K562 (cell line): ENCODE measurements at regions not wholly inside any gene's neighbourhood (a gene's known extent, or its start where the extent isn't known, plus 50 kb on each side); places are given as distances from the start of the nearest gene placed in this dataset.

Experiments
- ATAC-seq: fragments of 200-7000 bp; cut with Tn5 transposase; 3 replicates; pipeline ENCODE4 v1.9.1; 2020; ENCODE audit warnings: moderate library complexity
- BruUV-seq: library from RNA; stranded (reverse); fragments of 400-500 nt; replicated peaks from 2 replicates; lab custom pipeline; 2021; lab: Mats Ljungman, UMichigan
- CTCF ChIA-PET: fragments of 300-600 bp; formaldehyde crosslinking; extraction: SDS; loops from one replicate; lab custom pipeline; 2021; ENCODE audit warnings: low intra/inter-chr PET ratio; lab: Yijun Ruan, JAX
- POLR2A ChIA-PET: fragments of 300-600, 350-650 bp; sonication (Branson Sonifier 250); formaldehyde crosslinking; extraction: SDS; loops from one replicate; lab custom pipeline; 2021; ENCODE audit warnings: antibody characterized with exemption, inconsistent platforms; lab: Yijun Ruan, JAX
- DNase-seq, 4 experiments: peaks; one replicate each; pipeline versions ENCODE4 v3.0.0 to v3.0.0-alpha.2; 2011 to 2018; ENCODE audit warnings: low spot score in 3 of 4, mixed read lengths in 3 of 4; ENCODE audit errors: extremely low read depth in 1 of 4
- FAIRE-seq: peaks from 2 replicates; lab custom pipeline; 2011; peaks lifted over from hg19 to GRCh38; lab: Jason Lieb, UNC
- H2AFZ ChIP-seq: 2 replicates; pipeline ENCODE4 v1.6.0; 2011; ENCODE audit warnings: low read depth, low read length, control low read depth, inconsistent platforms
- H3K27ac ChIP-seq: fragments of 200-600 bp; 3 replicates; pipeline ENCODE4 v1.8.0; 2011; ENCODE audit warnings: low read depth, mild to moderate bottlenecking, control low read depth, inconsistent platforms, low read length, moderate library complexity, mixed read lengths; ENCODE audit errors: extremely low read depth
- H3K27me3 ChIP-seq, 2 experiments: fragments of 300-600 bp in 1 of 2; 2 replicates in 1 of 2; 3 replicates in 1 of 2; pipeline versions ENCODE4 v1.6.0 to v1.8.0; 2011; ENCODE audit warnings: inconsistent platforms in 2 of 2, low read length in 2 of 2, mild to moderate bottlenecking in 1 of 2, mixed read lengths in 1 of 2, moderate library complexity in 1 of 2; ENCODE audit not compliant: control insufficient read depth in 2 of 2, insufficient read depth in 2 of 2
- H3K36me3 ChIP-seq: fragments of 300-600 bp; 3 replicates; pipeline ENCODE4 v1.8.0; 2011; ENCODE audit warnings: mild to moderate bottlenecking, low read length, inconsistent platforms; ENCODE audit not compliant: control insufficient read depth, insufficient read depth
- H3K4me1 ChIP-seq, 2 experiments: fragments of 200-600 bp in 1 of 2; replicated peaks in 1 of 2; 2 replicates in 1 of 2; 3 replicates in 1 of 2; pipeline versions ENCODE4 v1.5.1 to v1.8.0; 2011; ENCODE audit warnings: inconsistent platforms in 2 of 2, low read length in 2 of 2, mild to moderate bottlenecking in 1 of 2, mixed read lengths in 1 of 2, moderate library complexity in 1 of 2; ENCODE audit not compliant: control insufficient read depth in 2 of 2, insufficient read depth in 2 of 2
- H3K4me2 ChIP-seq: 2 replicates; pipeline ENCODE4 v1.6.1; 2011; ENCODE audit warnings: low read length, control low read depth, inconsistent platforms, mixed read lengths; ENCODE audit not compliant: insufficient read depth
- H3K4me3 ChIP-seq: fragments of 200-600 bp; sonication (generic), shearing (Covaris generic); 2 replicates; pipeline ENCODE4 v1.5.1; 2016; ENCODE audit warnings: control low read depth, inconsistent platforms
- H3K79me2 ChIP-seq: fragments of 200-600 bp; 3 replicates; pipeline ENCODE4 v1.8.0; 2011; ENCODE audit warnings: low read length, inconsistent platforms; ENCODE audit not compliant: control insufficient read depth, insufficient read depth
- H3K9ac ChIP-seq, 2 experiments: 2 replicates each; pipeline versions ENCODE4 v1.6.0 to v1.6.1; 2011; ENCODE audit warnings: low read depth in 2 of 2, low read length in 2 of 2, control low read depth in 1 of 2, inconsistent platforms in 1 of 2, mild to moderate bottlenecking in 1 of 2, mixed read lengths in 1 of 2; ENCODE audit not compliant: insufficient read depth in 1 of 2
- H3K9me1 ChIP-seq: one replicate; pipeline ENCODE4 v1.6.0; 2011; ENCODE audit warnings: inconsistent platforms, mild to moderate bottlenecking, low read length, moderate library complexity; ENCODE audit not compliant: control insufficient read depth, insufficient read depth
- H3K9me3 ChIP-seq: replicated peaks from 2 replicates; pipeline ENCODE4 v1.5.1; 2011; ENCODE audit warnings: low read depth, low read length, inconsistent platforms; ENCODE audit not compliant: control insufficient read depth, insufficient read depth
- H4K20me1 ChIP-seq: replicated peaks from 2 replicates; pipeline ENCODE4 v1.6.1; 2011; ENCODE audit warnings: low read length, inconsistent platforms, mixed read lengths; ENCODE audit not compliant: control insufficient read depth, insufficient read depth
- CHCHD3 ChIP-seq: fragments of 250-450 bp; sonication (Bioruptor Pico); IDR thresholded peaks from 2 replicates; pipeline ENCODE4 v2.1.2; 2022; ENCODE audit warnings: mild to moderate bottlenecking
- ERF ChIP-seq: fragments of 450-650 bp; formaldehyde crosslinking; IDR thresholded peaks from 2 replicates; pipeline ENCODE4 v1.4.0; 2020; ENCODE audit warnings: mild to moderate bottlenecking, mixed read lengths
- FOXK1 ChIP-seq: sonication (generic); formaldehyde crosslinking; IDR thresholded peaks from 2 replicates; pipeline ENCODE4 v1.8.0; 2022; ENCODE audit warnings: missing genetic modification reagents, mild to moderate bottlenecking, borderline replicate concordance
- KLF16 ChIP-seq: IDR thresholded peaks from 2 replicates; pipeline ENCODE4 v1.6.1; 2016; ENCODE audit warnings: antibody characterized with exemption
- MAFF ChIP-seq: IDR thresholded peaks from 2 replicates; pipeline ENCODE4 v1.6.1; 2012; ENCODE audit warnings: low read length, improper control_type of control experiment
- MEF2D ChIP-seq: conservative IDR thresholded peaks from 2 replicates; pipeline ENCODE4 v1.6.1; 2016; ENCODE audit warnings: low read depth, missing genetic modification characterization, missing compliant biosample characterization
- PTTG1 ChIP-seq: fragments of 450-650 bp; IDR thresholded peaks from 2 replicates; pipeline ENCODE4 v1.6.1; 2016; ENCODE audit warnings: low read depth, mild to moderate bottlenecking, missing genetic modification characterization, missing compliant biosample characterization
- PURB ChIP-seq: sonication (generic); formaldehyde crosslinking; IDR thresholded peaks from 2 replicates; pipeline ENCODE4 v1.9.0; 2021; ENCODE audit warnings: low read depth, mild to moderate bottlenecking, missing genetic modification reagents
- RBFOX2 ChIP-seq: fragments of 200-400 bp; formaldehyde crosslinking; IDR thresholded peaks from 2 replicates; pipeline ENCODE4 v1.6.1; 2017; ENCODE audit warnings: low read depth, mild to moderate bottlenecking, low read length, moderate library complexity
- RFX5 ChIP-seq: IDR thresholded peaks from 2 replicates; pipeline ENCODE4 v1.6.1; 2011; ENCODE audit warnings: low read depth, mild to moderate bottlenecking, improper control_type of control experiment, low read length
- TCF7 ChIP-seq: sonication (generic); IDR thresholded peaks from 2 replicates; pipeline ENCODE4 v1.6.1; 2016; ENCODE audit warnings: antibody characterized with exemption, borderline replicate concordance
- ZC3H8 ChIP-seq: fragments of 450-650 bp; IDR thresholded peaks from 2 replicates; pipeline ENCODE4 v1.6.1; 2017
- ZNF165 ChIP-seq: fragments of 250-450 bp; sonication (Bioruptor Pico); IDR thresholded peaks from 2 replicates; pipeline ENCODE4 v1.4.0; 2020; ENCODE audit warnings: borderline replicate concordance
- ZNF668 ChIP-seq: fragments of 250-450 bp; sonication (Bioruptor Pico); IDR thresholded peaks from 2 replicates; pipeline ENCODE4 v1.8.0; 2022; ENCODE audit warnings: mild to moderate bottlenecking, inconsistent platforms
- ZNF699 ChIP-seq: fragments of 250-450 bp; sonication (Bioruptor Pico); IDR thresholded peaks from 2 replicates; pipeline ENCODE4 v1.8.0; 2021; ENCODE audit warnings: mild to moderate bottlenecking, moderate library complexity; ENCODE audit not compliant: insufficient replicate concordance
- ZNF830 ChIP-seq: fragments of 250-450 bp; sonication (Bioruptor Pico); IDR thresholded peaks from 2 replicates; pipeline ENCODE4 v1.5.0; 2021; ENCODE audit warnings: mild to moderate bottlenecking
- WGBS: fragments of 100-300 bp; shearing (Covaris generic); methylation state at CpG from one replicate; pipeline ENCODE4 v1.1.6; 2016; ENCODE audit warnings: low coverage, mixed read lengths; ENCODE audit not compliant: insufficient coverage; ENCODE audit errors: missing lambda C conversion rate; 5-methylcytosine and 5-hydroxymethylcytosine counted together
- in situ Hi-C: fragments of 300-500 bp; cut with MboI; formaldehyde crosslinking; loops from 4 replicates; pipeline ENCODE4 v1.15.0; 2018; ENCODE audit warnings: inconsistent platforms, mixed read lengths
- intact Hi-C: fragments of 100-400 bp; cut with micrococcal nuclease; formaldehyde crosslinking; loops from 2 replicates; pipeline ENCODE4 v1.14.2; 2022
- TF ChIP-seq, protein P1 (sequence below): fragments of 450-650 bp; formaldehyde crosslinking; IDR thresholded peaks from 2 replicates; pipeline ENCODE4 v1.4.0; 2022; ENCODE audit warnings: missing genetic modification characterization

DNA sequence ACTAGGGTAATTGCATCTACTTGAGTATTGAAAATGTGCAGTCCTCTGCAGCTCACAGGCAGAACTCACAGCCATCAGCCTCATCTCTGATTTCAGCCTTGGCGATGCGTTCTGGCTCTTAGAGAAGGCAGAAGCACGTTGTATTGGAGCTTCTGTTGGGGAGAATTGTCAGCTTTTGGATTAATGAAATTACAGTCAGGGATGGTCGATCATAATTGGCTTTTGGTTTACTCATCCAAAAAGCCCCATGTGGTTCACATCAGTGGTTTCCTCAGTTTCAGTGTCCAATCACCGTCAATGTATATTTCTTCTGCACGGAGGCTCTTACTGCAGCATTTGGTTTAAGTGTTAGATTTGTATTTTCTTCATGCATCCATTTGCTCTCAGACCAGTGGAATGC, 218.5 kb upstream of the SOX11 start:
- no peaks in the 10 kb centered on the region for H3K9me1 ChIP-seq
- H3K9me3 ChIP-seq = no peaks in the 10 kb centered on the region
- no peak overlapping the region for H3K9ac ChIP-seq
- H4K20me1 ChIP-seq = no peaks in the 10 kb centered on the region
- H3K27me3 ChIP-seq = no peaks in the 10 kb centered on the region
- no peak for DNase-seq
- intact Hi-C loops = no loop called here
- ATAC-seq = no peak
- ChIA-PET POLR2A (no interaction called here), CTCF (no interaction called here)
- in situ Hi-C loops = no loop called here
- H3K79me2 ChIP-seq = no peaks in the 10 kb centered on the region
- 3% methylated on average over 6 of the region's 6 CpGs for WGBS
- no peak overlapping the region for H3K27ac ChIP-seq
- no peak overlapping the region for H3K4me2 ChIP-seq
- H3K4me3 ChIP-seq = no peak overlapping the region
- no TSS peak for BruUV-seq
- no peaks in the 10 kb centered on the region for H3K36me3 ChIP-seq
- no peak overlapping the region for H2AFZ ChIP-seq
- no peak for FAIRE-seq
- TF ChIP-seq MAFF = no peak
- TF ChIP-seq FOXK1 (CRISPR knock-in tag) = no peak
- TF ChIP-seq RFX5 = no peak
- TF ChIP-seq, all 486 proteins: peak for 0
- no peaks in the 10 kb centered on the region for H3K4me1 ChIP-seq

DNA sequence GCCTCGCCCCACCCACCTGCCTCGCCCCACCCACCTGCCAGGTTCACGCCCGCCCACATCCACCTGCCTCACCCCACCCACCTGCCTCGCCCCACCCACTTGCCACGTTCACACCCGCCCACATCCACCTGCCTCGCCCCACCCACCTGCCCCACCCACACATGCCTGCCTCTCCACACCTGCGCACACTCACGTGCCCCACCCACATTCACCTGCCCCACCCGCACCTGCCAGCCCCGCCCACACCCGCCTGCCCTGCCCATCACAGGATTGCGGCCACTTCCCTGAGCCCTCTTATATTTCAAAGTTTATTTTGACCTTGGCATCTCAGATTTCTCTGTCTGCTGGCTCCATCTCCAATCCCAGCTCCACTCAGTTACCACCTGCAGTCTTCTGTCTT, 217.5 kb upstream of the SOX11 start:
- BruUV-seq = no TSS peak
- Histone ChIP-seq H3K9me3 (no peaks in the 10 kb centered on the region), H3K36me3 (no peaks in the 10 kb centered on the region), H3K27me3 (no peaks in the 10 kb centered on the region), H3K4me1 (no peaks in the 10 kb centered on the region), H3K79me2 (no peaks in the 10 kb centered on the region), H3K4me2 (no peak overlapping the region), H3K9ac (no peak overlapping the region), H3K27ac (no peak overlapping the region), H3K9me1 (no peaks in the 10 kb centered on the region), H4K20me1 (no peaks in the 10 kb centered on the region), H3K4me3 (no peak overlapping the region), H2AFZ (no peak overlapping the region)
- FAIRE-seq = no peak
- no peak for DNase-seq
- intact Hi-C loops = no loop called here
- no peak for ATAC-seq
- POLR2A ChIA-PET = no interaction called here
- WGBS = 13% methylated on average over 5 of the region's 14 CpGs
- in situ Hi-C loops = no loop called here
- CTCF ChIA-PET = no interaction called here
- no peak for TF ChIP-seq ERF (CRISPR knock-in tag)
- TF ChIP-seq MEF2D (tag) = no peak
- no peak for TF ChIP-seq ZNF165
- TF ChIP-seq ZNF830 (CRISPR knock-in tag) = no peak
- no peak for TF ChIP-seq RBFOX2
- TF ChIP-seq ZNF668 (CRISPR knock-in tag) = no peak
- TF ChIP-seq PURB (CRISPR knock-in tag) = no peak
- TF ChIP-seq CHCHD3 (CRISPR knock-in tag) = no peak
- no peak for TF ChIP-seq ZC3H8
- TF ChIP-seq, protein P1, sequence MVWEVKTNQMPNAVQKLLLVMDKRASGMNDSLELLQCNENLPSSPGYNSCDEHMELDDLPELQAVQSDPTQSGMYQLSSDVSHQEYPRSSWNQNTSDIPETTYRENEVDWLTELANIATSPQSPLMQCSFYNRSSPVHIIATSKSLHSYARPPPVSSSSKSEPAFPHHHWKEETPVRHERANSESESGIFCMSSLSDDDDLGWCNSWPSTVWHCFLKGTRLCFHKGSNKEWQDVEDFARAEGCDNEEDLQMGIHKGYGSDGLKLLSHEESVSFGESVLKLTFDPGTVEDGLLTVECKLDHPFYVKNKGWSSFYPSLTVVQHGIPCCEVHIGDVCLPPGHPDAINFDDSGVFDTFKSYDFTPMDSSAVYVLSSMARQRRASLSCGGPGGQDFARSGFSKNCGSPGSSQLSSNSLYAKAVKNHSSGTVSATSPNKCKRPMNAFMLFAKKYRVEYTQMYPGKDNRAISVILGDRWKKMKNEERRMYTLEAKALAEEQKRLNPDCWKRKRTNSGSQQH (CRISPR knock-in tag) = no peak
- no peak for TF ChIP-seq PTTG1
- no peak for TF ChIP-seq TCF7
- no peak for TF ChIP-seq KLF16
- TF ChIP-seq ZNF699 (CRISPR knock-in tag) = no peak
